Psoas muscle (tissue), 7 donors: ENCODE measurements at regions not wholly inside any gene's neighbourhood (a gene's known extent, or its start where the extent isn't known, plus 50 kb on each side); places are given as distances from the start of the nearest gene placed in this dataset.
A peak's percentile ranks its signal among the peaks of the same experiment; 100 is the strongest.

Experiments
- ATAC-seq, 4 donors: fragments of 200-7000 bp; cut with Tn5 transposase; one replicate each; pipeline ENCODE4 v1.9.1; 2020; ENCODE audit warnings: moderate library complexity in 3 of 4, mild to moderate bottlenecking in 2 of 4
- DNase-seq, 2 donors: peaks; one replicate each; pipeline ENCODE4 v3.0.0-alpha.2; 2020
- H3K27ac ChIP-seq: fragments of 200-600 bp; one replicate; pipeline ENCODE4 v1.8.0; 2022
- H3K27me3 ChIP-seq, 3 donors: fragments of 200-600 bp in 1 of 3; one replicate each; pipeline versions ENCODE4 v1.6.1 to v1.8.0; 2013 to 2022; ENCODE audit warnings: low read length in 2 of 3, mild to moderate bottlenecking in 2 of 3, moderate library complexity in 1 of 3; ENCODE audit not compliant: insufficient read depth in 3 of 3
- H3K36me3 ChIP-seq, 2 donors: fragments of 200-600 bp in 1 of 2; one replicate each; pipeline versions ENCODE4 v1.6.1 to v1.8.0; 2013 to 2022; ENCODE audit warnings: low read depth in 1 of 2, mild to moderate bottlenecking in 1 of 2, moderate library complexity in 1 of 2; ENCODE audit not compliant: insufficient read depth in 1 of 2
- H3K4me1 ChIP-seq: fragments of 200-600 bp; one replicate; pipeline ENCODE4 v1.8.0; 2022
- H3K4me3 ChIP-seq: fragments of 200-600 bp; one replicate; pipeline ENCODE4 v1.8.0; 2022; ENCODE audit warnings: mild to moderate bottlenecking
- H3K9me3 ChIP-seq: fragments of 200-600 bp; one replicate; pipeline ENCODE4 v1.8.0; 2022
- CTCF ChIP-seq: fragments of 200-600 bp; IDR thresholded peaks from one replicate; pipeline ENCODE4 v1.8.0; 2022; ENCODE audit warnings: antibody characterized with exemption
- WGBS, 3 donors: extraction: QIAGEN DNeasy Blood & Tissue Kit; methylation state at CpG; one replicate each; pipeline versions ENCODE4 v1.1.6 to v1.1.7; 2013; 5-methylcytosine and 5-hydroxymethylcytosine counted together
- intact Hi-C, 2 donors: fragments of 100-400 bp; cut with DNase I; formaldehyde crosslinking; loops; one replicate each; pipeline versions ENCODE4 v1.11.0 to v1.14.2; 2022
- donor health status: healthy with polysubstance abuse.
- donor health status: DM: no; HTN: no; CAD: no; lungs with moderate emphysema.
- donor health status: Bipolar disorder and iron deficiency.
- donor health status: healthy.
- donor health status: DM: yes; HTN: yes; CAD: no.
- donor health status: DM: no; HTN: no; CAD: no.
- donor health status: DM: yes; HTN: yes; CAD: no.

- Histone ChIP-seq H3K27ac (no peak overlapping the region), H3K27me3 (no peaks in the 10 kb centered on the region), H3K36me3 (no peaks in the 10 kb centered on the region), H3K4me1 (no peaks in the 10 kb centered on the region), H3K9me3 (no peaks in the 10 kb centered on the region), H3K4me3 (no peak overlapping the region)
- WGBS, 3 donors = 67 to 79% (median 70%) methylated on average over 2 of the region's 2 CpGs
- no peak for TF ChIP-seq CTCF
- ATAC-seq (no peak), DNase-seq (no peak)
- intact Hi-C loops = no loop called here
These were observed 227.5 kb upstream of the LYPLAL1 start for GRCh38 chr1:218946147-218946546.

GRCh38 chr1:218948446-218948845 lies 225.2 kb upstream of the LYPLAL1 start:
- no peak for ATAC-seq
- WGBS, 3 donors = 75 to 84% (median 77%) methylated on average over 6 of the region's 6 CpGs
- intact Hi-C loops = no loop called here

GRCh38 chr1:218953386-218953785 lies 220.3 kb upstream of the LYPLAL1 start:
- intact Hi-C loops = no loop called here

More at GRCh38 chr1:218948446-218948845, 225.2 kb upstream of the LYPLAL1 start:
- no peak for DNase-seq
- H3K4me3 ChIP-seq = no peak overlapping the region
- no peaks in the 10 kb centered on the region for H3K27me3 ChIP-seq
- H3K36me3 ChIP-seq = no peaks in the 10 kb centered on the region
- no peaks in the 10 kb centered on the region for H3K4me1 ChIP-seq
- no peaks in the 10 kb centered on the region for H3K9me3 ChIP-seq
- no peak overlapping the region for H3K27ac ChIP-seq
- no peak for TF ChIP-seq CTCF

GRCh38 chr1:218957971-218958370 lies 215.7 kb upstream of the LYPLAL1 start:
- H3K9me3 ChIP-seq = no peaks in the 10 kb centered on the region
- H3K4me3 ChIP-seq = no peak overlapping the region
- no peaks in the 10 kb centered on the region for H3K27me3 ChIP-seq
- TF ChIP-seq CTCF = no peak
- intact Hi-C loops = no loop called here
- ATAC-seq (no peak), DNase-seq (no peak)
- H3K36me3 ChIP-seq = no peaks in the 10 kb centered on the region
- WGBS, 3 donors = 59 to 69% (median 65%) methylated on average over 2 of the region's 2 CpGs
- no peaks in the 10 kb centered on the region for H3K4me1 ChIP-seq
- no peak overlapping the region for H3K27ac ChIP-seq

More at GRCh38 chr1:218953386-218953785, 220.3 kb upstream of the LYPLAL1 start:
- TF ChIP-seq CTCF = no peak
- no peak overlapping the region for H3K27ac ChIP-seq
- H3K9me3 ChIP-seq = no peaks in the 10 kb centered on the region
- 35 to 57% (median 47%) methylated on average over 1 of the region's 1 CpG for WGBS, 3 donors
- DNase-seq = peak in 1 of 2 donors; percentile 19
- peak in 2 of 4 donors; percentile 19 to 45 for ATAC-seq
- H3K4me1 ChIP-seq = no peaks in the 10 kb centered on the region
- H3K27me3 ChIP-seq = no peaks in the 10 kb centered on the region
- H3K4me3 ChIP-seq = no peak overlapping the region
- no peaks in the 10 kb centered on the region for H3K36me3 ChIP-seq

GRCh38 chr1:218959784-218960183 lies 213.9 kb upstream of the LYPLAL1 start:
- H3K27me3 ChIP-seq = no peaks in the 10 kb centered on the region
- TF ChIP-seq CTCF = no peak
- H3K36me3 ChIP-seq = no peaks in the 10 kb centered on the region
- 88 to 100% (median 95%) methylated on average over 1 of the region's 1 CpG for WGBS, 3 donors
- no peak overlapping the region for H3K27ac ChIP-seq
- intact Hi-C loops = no loop called here
- H3K9me3 ChIP-seq = no peaks in the 10 kb centered on the region
- H3K4me1 ChIP-seq = no peaks in the 10 kb centered on the region
- DNase-seq = no peak
- ATAC-seq = no peak
- no peak overlapping the region for H3K4me3 ChIP-seq
